Erythroblast (primary cell): ENCODE measurements at regions not wholly inside any gene's neighbourhood (a gene's known extent, or its start where the extent isn't known, plus 50 kb on each side); places are given as distances from the start of the nearest gene placed in this dataset.

Experiments
- GATA1 ChIP-seq: IDR thresholded peaks from 2 replicates; pipeline ENCODE4 v1.6.1; 2011; ENCODE audit warnings: low read depth, mild to moderate bottlenecking, control low read depth, low read length, moderate library complexity
- POLR2A ChIP-seq: IDR thresholded peaks from 2 replicates; pipeline ENCODE4 v1.6.1; 2011; ENCODE audit warnings: mild to moderate bottlenecking, low read length

- TF ChIP-seq POLR2A (no peak), GATA1 (no peak)
These were observed 345.7 kb downstream of the FBXO8 start for GRCh38 chr4:173937631-173938270.
